ENCODE measurements at regions not wholly inside any gene's neighbourhood (a gene's known extent, or its start where the extent isn't known, plus 50 kb on each side); places are given as distances from the start of the nearest gene placed in this dataset.
A peak's percentile ranks its signal among the peaks of the same experiment; 100 is the strongest.

- in situ Hi-C loops (cut with HindIII; ENCODE audit: low pct_ligation_motif_present, low sequenced_read_pairs) = no loop called here
Observed at GRCh38 chr7:156195276-156195675, 383.0 kb upstream of the SHH start.

GRCh38 chr7:156194813-156195212, 382.6 kb upstream of the SHH start:
- no peak for TF ChIP-seq CTCF (IDR thresholded peaks at IDR 0.05; ENCODE audit: low read depth, low read length, missing control alignments)
- Histone ChIP-seq H3K36me3 (replicated peaks) (no peaks in the 10 kb centered on the region), H3K27ac (no peak overlapping the region), H3K27me3 (replicated peaks) (no peaks in the 10 kb centered on the region), H3K4me3 (ENCODE audit: low read depth, low read length) (no peak overlapping the region)
- in situ Hi-C loops (cut with HindIII; ENCODE audit: low pct_ligation_motif_present, low sequenced_read_pairs) = no loop called here
- no peak for DNase-seq

More at GRCh38 chr7:156195276-156195675, 383.0 kb upstream of the SHH start:
- no peak overlapping the region for H3K27ac ChIP-seq
- no peaks in the 10 kb centered on the region for H3K27me3 ChIP-seq (replicated peaks)
- no peak for DNase-seq
- H3K4me3 ChIP-seq (ENCODE audit: low read depth, low read length) = no peak overlapping the region
- no peak for TF ChIP-seq CTCF (IDR thresholded peaks at IDR 0.05; ENCODE audit: low read depth, low read length, missing control alignments)
- H3K36me3 ChIP-seq (replicated peaks) = no peaks in the 10 kb centered on the region

GRCh38 chr7:156192921-156193320, 380.7 kb upstream of the SHH start:
- no peak overlapping the region for H3K27ac ChIP-seq
- no peaks in the 10 kb centered on the region for H3K27me3 ChIP-seq (replicated peaks)
- in situ Hi-C loops (cut with HindIII; ENCODE audit: low pct_ligation_motif_present, low sequenced_read_pairs) = no loop called here
- peak; percentile 15 for DNase-seq
- H3K36me3 ChIP-seq (replicated peaks) = no peaks in the 10 kb centered on the region
- TF ChIP-seq CTCF (IDR thresholded peaks at IDR 0.05; ENCODE audit: low read depth, low read length, missing control alignments) = no peak
- no peak overlapping the region for H3K4me3 ChIP-seq (ENCODE audit: low read depth, low read length)

GRCh38 chr7:156191090-156191489, 378.8 kb upstream of the SHH start:
- Histone ChIP-seq H3K4me3 (ENCODE audit: low read depth, low read length) (no peak overlapping the region), H3K27me3 (replicated peaks) (no peaks in the 10 kb centered on the region), H3K27ac (no peak overlapping the region), H3K36me3 (replicated peaks) (no peaks in the 10 kb centered on the region)
- in situ Hi-C loops (cut with HindIII; ENCODE audit: low pct_ligation_motif_present, low sequenced_read_pairs) = no loop called here
- TF ChIP-seq CTCF (IDR thresholded peaks at IDR 0.05; ENCODE audit: low read depth, low read length, missing control alignments) = no peak
- no peak for DNase-seq

GRCh38 chr7:156185076-156185475, 372.8 kb upstream of the SHH start:
- Histone ChIP-seq H3K36me3 (replicated peaks) (no peaks in the 10 kb centered on the region), H3K27me3 (replicated peaks) (no peaks in the 10 kb centered on the region), H3K4me3 (ENCODE audit: low read depth, low read length) (no peak overlapping the region), H3K27ac (no peak overlapping the region)
- TF ChIP-seq CTCF (IDR thresholded peaks at IDR 0.05; ENCODE audit: low read depth, low read length, missing control alignments) = no peak
- in situ Hi-C loops (cut with HindIII; ENCODE audit: low pct_ligation_motif_present, low sequenced_read_pairs) = no loop called here
- no peak for DNase-seq

- in situ Hi-C loops (cut with HindIII; ENCODE audit: low pct_ligation_motif_present, low sequenced_read_pairs) = no loop called here
- DNase-seq = no peak
- H3K36me3 ChIP-seq (replicated peaks) = no peaks in the 10 kb centered on the region
- H3K27ac ChIP-seq = no peak overlapping the region
- H3K27me3 ChIP-seq (replicated peaks) = no peaks in the 10 kb centered on the region
- TF ChIP-seq CTCF (IDR thresholded peaks at IDR 0.05; ENCODE audit: low read depth, low read length, missing control alignments) = no peak
- H3K4me3 ChIP-seq (ENCODE audit: low read depth, low read length) = no peak overlapping the region
Observed at GRCh38 chr7:156184164-156184563, 371.9 kb upstream of the SHH start.

Measured in brain microvascular endothelial cell (primary cell).